PC-9 (cell line): ENCODE measurements at regions not wholly inside any gene's neighbourhood (a gene's known extent, or its start where the extent isn't known, plus 50 kb on each side); places are given as distances from the start of the nearest gene placed in this dataset.
A peak's percentile ranks its signal among the peaks of the same experiment; 100 is the strongest.

Experiments
- BruUV-seq: library from RNA; stranded (reverse); fragments of 400-500 nt; replicated peaks from 2 replicates; lab custom pipeline; 2021; lab: Mats Ljungman, UMichigan
- CTCF ChIA-PET: fragments of 300-600 bp; sonication (Branson Sonifier 250); formaldehyde crosslinking; loops from one replicate; lab custom pipeline; 2022; ENCODE audit warnings: antibody characterized with exemption; lab: Charles Lee
- POLR2A ChIA-PET: fragments of 300-600 bp; sonication (Branson Sonifier 250); formaldehyde crosslinking; loops from one replicate; lab custom pipeline; 2022; ENCODE audit warnings: antibody characterized with exemption; ENCODE audit not compliant: unreplicated experiment; lab: Charles Lee
- DNase-seq, 2 experiments: peaks; one replicate each; pipeline versions ENCODE4 v3.0.0 to v3.0.0-alpha.2; 2015 to 2022; ENCODE audit warnings: mixed read lengths in 1 of 2
- H2AFZ ChIP-seq: fragments of 200-600 bp; sonication (generic); 2 replicates; pipeline ENCODE4 v1.8.1; 2017; ENCODE audit warnings: antibody characterized with exemption
- H3F3A ChIP-seq: fragments of 200-600 bp; sonication (generic); 2 replicates; pipeline ENCODE4 v1.8.1; 2017; ENCODE audit warnings: antibody characterized with exemption, mild to moderate bottlenecking, low read depth; ENCODE audit not compliant: insufficient read depth
- H3K27ac ChIP-seq: fragments of 200-600 bp; sonication (generic); 2 replicates; pipeline ENCODE4 v1.6.1; 2016; ENCODE audit warnings: mixed run types
- H3K27me3 ChIP-seq: fragments of 200-600 bp; sonication (generic); 2 replicates; pipeline ENCODE4 v1.6.1; 2016; ENCODE audit warnings: low read depth, mixed run types; ENCODE audit not compliant: insufficient read depth
- H3K36me3 ChIP-seq: fragments of 200-600 bp; sonication (generic); 2 replicates; pipeline ENCODE4 v1.6.1; 2016; ENCODE audit warnings: low read depth, mixed run types
- H3K4me1 ChIP-seq: fragments of 200-600 bp; sonication (generic); replicated peaks from 2 replicates; pipeline ENCODE4 v1.6.1; 2016; ENCODE audit warnings: mixed run types; ENCODE audit not compliant: insufficient read depth
- H3K4me2 ChIP-seq: fragments of 200-600 bp; sonication (generic); 2 replicates; pipeline ENCODE4 v1.6.1; 2017; ENCODE audit warnings: mixed run types
- H3K4me3 ChIP-seq: fragments of 200-600 bp; sonication (generic); 2 replicates; pipeline ENCODE4 v1.6.1; 2016; ENCODE audit warnings: mixed run types
- H3K79me2 ChIP-seq: fragments of 200-600 bp; sonication (generic); 2 replicates; pipeline ENCODE4 v1.6.1; 2017; ENCODE audit warnings: low read depth, mixed run types
- H3K9me2 ChIP-seq: fragments of 200-600 bp; sonication (generic); 2 replicates; pipeline ENCODE4 v1.8.1; 2017; ENCODE audit warnings: mild to moderate bottlenecking; ENCODE audit not compliant: insufficient read depth
- H3K9me3 ChIP-seq: fragments of 200-600 bp; sonication (generic); 2 replicates; pipeline ENCODE4 v1.8.1; 2016; ENCODE audit warnings: low read depth; ENCODE audit not compliant: insufficient read depth
- H4K20me1 ChIP-seq: fragments of 200-600 bp; sonication (generic); 2 replicates; pipeline ENCODE4 v1.8.1; 2017; ENCODE audit not compliant: insufficient read depth
- EZH2 ChIP-seq: fragments of 200-600 bp; sonication (generic); IDR thresholded peaks from 2 replicates; pipeline ENCODE4 v1.8.0; 2017; ENCODE audit warnings: antibody characterized with exemption, low read depth
- intact Hi-C: fragments of 100-400 bp; cut with micrococcal nuclease; formaldehyde crosslinking; loops from one replicate; pipeline ENCODE4 v1.10.0; 2022; ENCODE audit not compliant: unreplicated experiment
- TF ChIP-seq, protein P1 (sequence below): fragments of 200-600 bp; sonication (generic); conservative IDR thresholded peaks from 2 replicates; pipeline ENCODE4 v1.6.1; 2017; ENCODE audit warnings: mixed run types, antibody characterized with exemption, mild to moderate bottlenecking, moderate library complexity

DNA sequence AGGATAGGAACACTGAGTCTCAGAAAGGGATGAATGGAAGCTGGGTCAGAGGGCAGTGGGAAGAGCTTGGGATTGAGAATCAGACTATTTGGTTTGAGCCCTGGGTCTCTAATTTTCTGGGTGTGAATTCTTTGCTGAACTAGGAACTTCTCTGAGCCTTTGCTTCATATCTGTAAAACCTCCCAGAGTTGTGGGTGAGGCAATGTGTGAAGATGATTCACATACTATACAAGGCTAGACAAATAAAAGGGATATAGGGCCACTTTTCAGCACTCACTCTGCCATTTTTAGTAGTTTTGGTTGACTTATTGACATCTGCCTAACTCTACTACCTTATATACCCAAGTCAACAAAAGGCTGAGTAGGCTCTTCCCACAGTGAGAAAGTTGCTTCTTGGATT, 77.7 kb upstream of the JUN start:
- H3F3A ChIP-seq = peaks cover 12% of the 10 kb centered on the region
- no peaks in the 10 kb centered on the region for H4K20me1 ChIP-seq
- H3K27ac ChIP-seq = no peak overlapping the region
- H2AFZ ChIP-seq = no peak overlapping the region
- H3K4me3 ChIP-seq = no peak overlapping the region
- ChIA-PET POLR2A (no interaction called here), CTCF (interaction anchor here (0.6 kb wide), 1 partner anchor 155 kb away, joined by 6 read pairs; no protein-coding TSS in a partner anchor)
- no TSS peak for BruUV-seq
- no peak for TF ChIP-seq EZH2
- TF ChIP-seq, protein P1, sequence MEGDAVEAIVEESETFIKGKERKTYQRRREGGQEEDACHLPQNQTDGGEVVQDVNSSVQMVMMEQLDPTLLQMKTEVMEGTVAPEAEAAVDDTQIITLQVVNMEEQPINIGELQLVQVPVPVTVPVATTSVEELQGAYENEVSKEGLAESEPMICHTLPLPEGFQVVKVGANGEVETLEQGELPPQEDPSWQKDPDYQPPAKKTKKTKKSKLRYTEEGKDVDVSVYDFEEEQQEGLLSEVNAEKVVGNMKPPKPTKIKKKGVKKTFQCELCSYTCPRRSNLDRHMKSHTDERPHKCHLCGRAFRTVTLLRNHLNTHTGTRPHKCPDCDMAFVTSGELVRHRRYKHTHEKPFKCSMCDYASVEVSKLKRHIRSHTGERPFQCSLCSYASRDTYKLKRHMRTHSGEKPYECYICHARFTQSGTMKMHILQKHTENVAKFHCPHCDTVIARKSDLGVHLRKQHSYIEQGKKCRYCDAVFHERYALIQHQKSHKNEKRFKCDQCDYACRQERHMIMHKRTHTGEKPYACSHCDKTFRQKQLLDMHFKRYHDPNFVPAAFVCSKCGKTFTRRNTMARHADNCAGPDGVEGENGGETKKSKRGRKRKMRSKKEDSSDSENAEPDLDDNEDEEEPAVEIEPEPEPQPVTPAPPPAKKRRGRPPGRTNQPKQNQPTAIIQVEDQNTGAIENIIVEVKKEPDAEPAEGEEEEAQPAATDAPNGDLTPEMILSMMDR = no peak
- no peaks in the 10 kb centered on the region for H3K79me2 ChIP-seq
- peak in 1 of 2 experiments; percentile 45 for DNase-seq
- intact Hi-C loops = no loop called here
- H3K4me2 ChIP-seq = peak overlapping the region; percentile 13; the same call in 1 of the 2 replicates
- H3K27me3 ChIP-seq = no peaks in the 10 kb centered on the region
- peaks cover 17% of the 10 kb centered on the region for H3K4me1 ChIP-seq
- no peaks in the 10 kb centered on the region for H3K36me3 ChIP-seq
- no peaks in the 10 kb centered on the region for H3K9me3 ChIP-seq
- no peaks in the 10 kb centered on the region for H3K9me2 ChIP-seq

DNA sequence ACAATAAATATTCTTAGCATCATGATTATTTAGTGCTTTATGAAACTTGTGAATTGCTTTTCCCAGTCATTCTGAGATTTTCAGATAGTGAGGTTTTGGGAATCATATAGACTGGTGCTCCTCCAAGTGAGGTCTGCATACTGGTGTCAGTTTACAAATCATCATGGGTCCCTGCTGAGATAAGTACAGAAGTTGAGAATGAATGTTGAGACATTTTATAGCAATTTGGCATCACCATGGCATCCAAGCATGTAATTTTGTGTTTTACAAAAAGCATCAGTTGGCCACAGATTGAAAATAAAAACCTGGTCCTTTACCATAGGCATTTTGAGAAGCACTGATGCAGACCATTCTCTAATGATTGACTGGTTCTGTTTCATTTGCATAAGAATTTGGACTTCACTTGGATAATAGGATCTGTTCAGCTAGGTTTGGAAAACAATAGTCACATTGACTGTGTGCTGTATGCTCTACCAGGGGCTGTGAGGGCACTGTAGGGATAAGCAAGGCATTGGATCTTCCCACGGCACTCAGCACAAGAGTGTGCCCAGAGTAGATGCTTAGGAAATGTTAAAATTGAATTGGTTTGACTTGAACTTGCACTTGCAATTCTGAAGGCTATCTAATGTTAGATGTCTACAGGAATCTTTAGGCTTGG, 79.0 kb upstream of the JUN start:
- no peak for DNase-seq
- Histone ChIP-seq H3F3A (peaks cover 12% of the 10 kb centered on the region), H3K4me1 (peaks cover 17% of the 10 kb centered on the region), H3K4me3 (no peak overlapping the region), H3K79me2 (no peaks in the 10 kb centered on the region), H3K4me2 (no peak overlapping the region), H3K27ac (no peak overlapping the region), H3K9me2 (no peaks in the 10 kb centered on the region), H4K20me1 (no peaks in the 10 kb centered on the region), H2AFZ (no peak overlapping the region), H3K9me3 (no peaks in the 10 kb centered on the region), H3K27me3 (no peaks in the 10 kb centered on the region), H3K36me3 (no peaks in the 10 kb centered on the region)
- no TSS peak for BruUV-seq
- ChIA-PET POLR2A (no interaction called here), CTCF (no interaction called here)
- no peak for TF ChIP-seq EZH2
- TF ChIP-seq, protein P1 = no peak
- intact Hi-C loops = no loop called here

DNA sequence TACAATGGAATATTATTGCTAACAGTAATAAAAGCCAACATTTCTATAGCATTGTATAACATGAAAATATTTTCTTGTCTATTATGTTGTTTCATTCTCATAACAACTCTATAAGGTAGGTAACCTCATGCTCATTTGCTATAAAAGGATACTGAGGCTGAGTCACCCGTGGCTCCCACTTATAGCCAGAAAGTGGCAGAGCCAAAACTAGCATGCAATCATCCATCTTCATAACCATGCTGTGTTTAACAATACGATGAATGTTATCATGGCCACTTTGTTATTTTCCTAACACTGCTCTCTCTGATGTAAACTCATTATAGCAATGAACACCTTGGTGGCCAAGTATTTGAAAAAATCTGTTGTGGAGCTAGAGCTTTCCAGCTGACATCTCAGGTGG, 80.8 kb upstream of the JUN start:
- no peaks in the 10 kb centered on the region for H3K9me3 ChIP-seq
- TF ChIP-seq, protein P1 = no peak
- no peak for TF ChIP-seq EZH2
- H2AFZ ChIP-seq = no peak overlapping the region
- no peaks in the 10 kb centered on the region for H4K20me1 ChIP-seq
- no peaks in the 10 kb centered on the region for H3K36me3 ChIP-seq
- intact Hi-C loops = no loop called here
- peaks cover 24% of the 10 kb centered on the region for H3K4me1 ChIP-seq
- H3K27ac ChIP-seq = no peak overlapping the region
- POLR2A ChIA-PET = no interaction called here
- no TSS peak for BruUV-seq
- CTCF ChIA-PET = no interaction called here
- H3K4me3 ChIP-seq = no peak overlapping the region
- H3K27me3 ChIP-seq = no peaks in the 10 kb centered on the region
- no peaks in the 10 kb centered on the region for H3K9me2 ChIP-seq
- H3F3A ChIP-seq = peaks cover 12% of the 10 kb centered on the region
- no peaks in the 10 kb centered on the region for H3K79me2 ChIP-seq
- DNase-seq = no peak
- H3K4me2 ChIP-seq = no peak overlapping the region
